ENCODE measurements at regions not wholly inside any gene's neighbourhood (a gene's known extent, or its start where the extent isn't known, plus 50 kb on each side); places are given as distances from the start of the nearest gene placed in this dataset.
"Not testable (repeated sequence)": the region's sequence is repeated elsewhere in the genome, so short reads cannot be mapped to it uniquely, and the experiment has no call there.

DNA sequence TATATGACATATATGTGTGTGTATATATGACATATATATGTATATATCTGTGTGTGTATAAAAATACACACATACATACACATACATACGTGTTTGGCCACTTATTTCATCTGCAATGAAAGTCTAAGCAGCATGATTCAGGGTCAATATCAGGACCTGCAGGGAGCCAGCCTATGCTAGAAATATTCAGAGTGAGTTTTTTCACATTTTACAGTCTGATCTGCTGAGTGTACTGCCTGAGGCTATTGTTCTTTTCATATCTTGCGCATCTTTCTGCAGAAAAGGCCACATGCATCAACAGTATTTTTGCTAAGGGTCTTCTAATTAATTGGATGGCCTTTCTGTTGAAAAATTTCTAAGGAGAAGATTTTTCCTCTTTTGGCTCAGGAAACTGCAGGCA lies 80.0 kb upstream of the TSPY4 start:
- no peak for ATAC-seq (ENCODE audit: low FRiP score in 2 of 2)
- H3K27ac ChIP-seq: no peak overlapping the region
- no peaks in the 10 kb centered on the region for H3K9me3 ChIP-seq
- H3K4me3 ChIP-seq: no peak overlapping the region
- no peaks in the 10 kb centered on the region for H3K4me1 ChIP-seq
- TF ChIP-seq EP300 (IDR thresholded peaks at IDR 0.05) (no peak), POLR2A (IDR thresholded peaks at IDR 0.05) (no peak), CTCF (IDR thresholded peaks at IDR 0.05) (no peak), POLR2AphosphoS5 (IDR thresholded peaks at IDR 0.05) (no peak)
- DNase-seq: no peak
- WGBS, 2 donors: 36% methylated on average over 2 of the region's 2 CpGs; no CpG with 5 or more reads in 1 of the 2 donors
- no peaks in the 10 kb centered on the region for H3K36me3 ChIP-seq
- H3K27me3 ChIP-seq: no peaks in the 10 kb centered on the region

DNA sequence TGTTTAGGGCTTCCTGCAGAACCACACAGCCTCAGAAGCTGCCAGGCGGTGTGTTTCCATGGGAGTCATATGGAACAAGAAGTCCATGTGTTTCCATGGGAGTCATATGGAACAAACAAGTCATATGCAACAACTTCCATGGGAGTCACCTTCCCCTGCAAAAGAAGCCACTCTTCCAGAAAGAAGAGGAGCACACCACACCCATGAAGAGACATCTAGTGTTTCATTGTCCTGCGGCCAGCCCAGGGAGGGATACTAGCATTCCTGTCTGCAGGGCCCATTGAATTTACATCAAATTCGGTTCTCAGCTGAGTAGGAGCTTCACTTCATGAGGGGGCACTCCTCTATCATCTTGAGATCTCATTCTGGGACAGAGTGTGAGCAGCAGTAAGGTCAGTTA lies 79.5 kb upstream of the TSPY4 start:
- no peaks in the 10 kb centered on the region for H3K36me3 ChIP-seq
- ATAC-seq (ENCODE audit: low FRiP score in 2 of 2) (no peak), DNase-seq (no peak)
- H3K4me3 ChIP-seq: no peak overlapping the region
- H3K27me3 ChIP-seq: no peaks in the 10 kb centered on the region
- TF ChIP-seq CTCF (IDR thresholded peaks at IDR 0.05): no peak
- no peak for TF ChIP-seq POLR2A (IDR thresholded peaks at IDR 0.05)
- no peak for TF ChIP-seq EP300 (IDR thresholded peaks at IDR 0.05)
- no peak for TF ChIP-seq POLR2AphosphoS5 (IDR thresholded peaks at IDR 0.05)
- H3K9me3 ChIP-seq: no peaks in the 10 kb centered on the region
- no peaks in the 10 kb centered on the region for H3K4me1 ChIP-seq
- WGBS, 2 donors: 69% methylated on average over 2 of the region's 3 CpGs; no CpG with 5 or more reads in 1 of the 2 donors
- H3K27ac ChIP-seq: no peak overlapping the region

GRCh38 chrY:9259368-9259767 lies 77.9 kb upstream of the TSPY4 start:
- Histone ChIP-seq H3K27me3 (no peaks in the 10 kb centered on the region), H3K4me1 (no peaks in the 10 kb centered on the region), H3K9me3 (no peaks in the 10 kb centered on the region), H3K4me3 (no peak overlapping the region), H3K27ac (no peak overlapping the region), H3K36me3 (no peaks in the 10 kb centered on the region)
- DNase-seq (no peak), ATAC-seq (ENCODE audit: low FRiP score in 2 of 2) (no peak)
- no peak for TF ChIP-seq POLR2AphosphoS5 (IDR thresholded peaks at IDR 0.05)
- WGBS, 2 donors: no CpG with 5 or more reads among the region's 1 CpG

- H3K9me3 ChIP-seq: no peaks in the 10 kb centered on the region
- H3K36me3 ChIP-seq: no peaks in the 10 kb centered on the region
- H3K27ac ChIP-seq: no peak overlapping the region
- ATAC-seq (ENCODE audit: low FRiP score in 2 of 2): no peak
- H3K4me3 ChIP-seq: no peak overlapping the region
- TF ChIP-seq POLR2AphosphoS5 (IDR thresholded peaks at IDR 0.05) (no peak), POLR2A (IDR thresholded peaks at IDR 0.05) (no peak), EP300 (IDR thresholded peaks at IDR 0.05) (no peak), CTCF (IDR thresholded peaks at IDR 0.05) (no peak)
- no peaks in the 10 kb centered on the region for H3K27me3 ChIP-seq
- H3K4me1 ChIP-seq: no peaks in the 10 kb centered on the region
- DNase-seq: no peak
- WGBS, 2 donors: 20% methylated on average over 2 of the region's 4 CpGs; no CpG with 5 or more reads in 1 of the 2 donors
Observed at GRCh38 chrY:9260426-9260825, 76.8 kb upstream of the TSPY4 start.

DNA sequence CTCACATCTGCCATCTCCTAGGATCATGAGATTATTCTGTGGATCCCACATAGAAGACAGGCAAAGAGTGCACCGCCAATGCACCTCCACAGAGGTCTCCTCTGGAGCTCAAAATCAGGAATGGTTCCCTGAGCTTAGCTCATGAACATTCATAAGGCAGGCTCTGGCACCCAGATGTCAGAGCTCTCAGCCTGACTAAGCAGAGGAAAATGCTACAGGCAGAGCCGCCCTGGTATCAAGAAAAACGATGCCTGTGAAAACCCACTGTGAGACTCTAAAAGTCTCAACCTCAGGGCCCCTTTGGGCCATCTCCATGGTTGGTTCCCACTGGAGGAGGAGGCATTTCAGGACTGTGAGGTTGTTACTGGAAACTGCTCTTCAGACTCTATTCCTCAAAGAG lies 71.7 kb upstream of the TSPY4 start:
- no peaks in the 10 kb centered on the region for H3K9me3 ChIP-seq
- H3K4me3 ChIP-seq: no peak overlapping the region
- no peaks in the 10 kb centered on the region for H3K36me3 ChIP-seq
- TF ChIP-seq POLR2AphosphoS5 (IDR thresholded peaks at IDR 0.05) (no peak), POLR2A (IDR thresholded peaks at IDR 0.05) (no peak), EP300 (IDR thresholded peaks at IDR 0.05) (no peak), CTCF (IDR thresholded peaks at IDR 0.05) (no peak)
- H3K4me1 ChIP-seq: no peaks in the 10 kb centered on the region
- no peak for ATAC-seq (ENCODE audit: low FRiP score in 2 of 2)
- 60% methylated on average over 1 of the region's 3 CpGs; no CpG with 5 or more reads in 1 of the 2 donors for WGBS, 2 donors
- DNase-seq: no peak
- no peak overlapping the region for H3K27ac ChIP-seq
- H3K27me3 ChIP-seq: no peaks in the 10 kb centered on the region

GRCh38 chrY:9270351-9270750 lies 66.9 kb upstream of the TSPY4 start:
- not testable (repeated sequence) for DNase-seq; H3K9me3 ChIP-seq; ATAC-seq (ENCODE audit: low FRiP score in 2 of 2); H3K36me3 ChIP-seq; H3K27ac ChIP-seq; H3K4me3 ChIP-seq; H3K4me1 ChIP-seq; H3K27me3 ChIP-seq
- no CpG with 5 or more reads among the region's 3 CpGs for whole genome bisulfite sequencing, 2 donors

DNA sequence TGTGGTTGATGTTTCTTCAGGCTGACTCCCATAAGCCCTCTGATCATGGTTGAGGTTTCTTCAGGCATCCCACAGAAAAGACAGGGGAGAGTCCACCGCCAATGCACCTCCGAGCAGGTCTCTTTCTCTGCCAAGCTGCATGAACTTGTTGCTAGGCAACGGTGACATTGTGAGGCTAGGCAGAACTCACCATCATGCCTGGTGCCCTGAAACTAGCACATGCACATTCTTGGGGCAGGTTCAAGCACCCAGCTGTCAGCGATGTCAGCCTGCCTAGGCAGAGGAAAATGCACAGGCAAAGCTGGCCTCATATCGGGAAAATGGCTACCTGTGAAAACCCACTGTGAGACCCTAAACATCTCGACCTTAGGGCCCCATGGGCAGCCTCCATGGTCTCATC lies 64.4 kb upstream of the TSPY4 start:
- no CpG with 5 or more reads among the region's 6 CpGs for WGBS, 2 donors

GRCh38 chrY:9278842-9279241 lies 58.4 kb upstream of the TSPY4 start:
- 68% methylated on average over 5 of the region's 7 CpGs; no CpG with 5 or more reads in 1 of the 2 donors for WGBS, 2 donors
- not testable (repeated sequence) for H3K27ac ChIP-seq; H3K27me3 ChIP-seq; H3K9me3 ChIP-seq; ATAC-seq (ENCODE audit: low FRiP score in 2 of 2); H3K4me3 ChIP-seq; H3K4me1 ChIP-seq; H3K36me3 ChIP-seq; DNase-seq

More for the DNA sequence above, 64.4 kb upstream of the TSPY4 start:
- H3K4me3 ChIP-seq; DNase-seq; H3K27ac ChIP-seq; ATAC-seq (ENCODE audit: low FRiP score in 2 of 2); H3K36me3 ChIP-seq; H3K4me1 ChIP-seq; H3K9me3 ChIP-seq; H3K27me3 ChIP-seq: not testable (repeated sequence)

Measured in upper lobe of left lung (tissue), 6 donors.